RWPE1 (cell line): ENCODE measurements at regions not wholly inside any gene's neighbourhood (a gene's known extent, or its start where the extent isn't known, plus 50 kb on each side); places are given as distances from the start of the nearest gene placed in this dataset.
"Not testable (repeated sequence)": the region's sequence is repeated elsewhere in the genome, so short reads cannot be mapped to it uniquely, and the experiment has no call there.

Experiments
- CTCF ChIA-PET: fragments of 350-600 bp; sonication (Branson Sonifier 250); formaldehyde crosslinking; extraction: SDS; loops from one replicate; lab custom pipeline; 2021; lab: Yijun Ruan, JAX
- POLR2A ChIA-PET: fragments of 400-600 bp; formaldehyde crosslinking; extraction: SDS; loops from one replicate; lab custom pipeline; 2020; ENCODE audit warnings: antibody characterized with exemption; ENCODE audit not compliant: low non-redundant PET; lab: Yijun Ruan, JAX
- DNase-seq: peaks from one replicate; pipeline ENCODE4 v3.0.0; 2012; ENCODE audit warnings: low spot score
- H3K27ac ChIP-seq: fragments of 450-650 bp; 2 replicates; pipeline ENCODE4 v1.5.1; 2017
- TF ChIP-seq, protein P1 (sequence below): fragments of 450-650 bp; conservative IDR thresholded peaks from 2 replicates; pipeline ENCODE4 v1.5.1; 2017; ENCODE audit warnings: low read depth, mild to moderate bottlenecking

DNA sequence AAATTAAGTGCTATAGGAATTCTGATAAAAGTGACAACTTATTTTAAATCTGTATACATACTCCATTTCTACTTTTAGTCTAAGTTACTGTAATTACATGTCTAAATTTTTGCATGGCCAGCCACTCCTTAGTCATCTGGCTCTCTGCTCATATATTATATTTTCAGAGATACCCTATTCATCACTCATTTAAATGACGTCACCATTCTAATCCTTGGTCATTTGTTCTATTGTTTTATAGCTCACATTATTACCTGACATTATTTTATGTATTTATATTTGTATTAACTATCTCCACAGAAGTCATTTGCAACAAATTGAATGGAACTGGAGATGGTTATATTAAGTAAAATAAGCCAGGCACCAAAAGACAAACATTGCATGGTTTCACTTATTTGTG is 179.6 kb upstream of the CXorf51A start:
- ChIA-PET CTCF (no interaction called here), POLR2A (no interaction called here)
- no peak overlapping the region for H3K27ac ChIP-seq
- TF ChIP-seq, protein P1, sequence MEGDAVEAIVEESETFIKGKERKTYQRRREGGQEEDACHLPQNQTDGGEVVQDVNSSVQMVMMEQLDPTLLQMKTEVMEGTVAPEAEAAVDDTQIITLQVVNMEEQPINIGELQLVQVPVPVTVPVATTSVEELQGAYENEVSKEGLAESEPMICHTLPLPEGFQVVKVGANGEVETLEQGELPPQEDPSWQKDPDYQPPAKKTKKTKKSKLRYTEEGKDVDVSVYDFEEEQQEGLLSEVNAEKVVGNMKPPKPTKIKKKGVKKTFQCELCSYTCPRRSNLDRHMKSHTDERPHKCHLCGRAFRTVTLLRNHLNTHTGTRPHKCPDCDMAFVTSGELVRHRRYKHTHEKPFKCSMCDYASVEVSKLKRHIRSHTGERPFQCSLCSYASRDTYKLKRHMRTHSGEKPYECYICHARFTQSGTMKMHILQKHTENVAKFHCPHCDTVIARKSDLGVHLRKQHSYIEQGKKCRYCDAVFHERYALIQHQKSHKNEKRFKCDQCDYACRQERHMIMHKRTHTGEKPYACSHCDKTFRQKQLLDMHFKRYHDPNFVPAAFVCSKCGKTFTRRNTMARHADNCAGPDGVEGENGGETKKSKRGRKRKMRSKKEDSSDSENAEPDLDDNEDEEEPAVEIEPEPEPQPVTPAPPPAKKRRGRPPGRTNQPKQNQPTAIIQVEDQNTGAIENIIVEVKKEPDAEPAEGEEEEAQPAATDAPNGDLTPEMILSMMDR = no peak
- DNase-seq = no peak

DNA sequence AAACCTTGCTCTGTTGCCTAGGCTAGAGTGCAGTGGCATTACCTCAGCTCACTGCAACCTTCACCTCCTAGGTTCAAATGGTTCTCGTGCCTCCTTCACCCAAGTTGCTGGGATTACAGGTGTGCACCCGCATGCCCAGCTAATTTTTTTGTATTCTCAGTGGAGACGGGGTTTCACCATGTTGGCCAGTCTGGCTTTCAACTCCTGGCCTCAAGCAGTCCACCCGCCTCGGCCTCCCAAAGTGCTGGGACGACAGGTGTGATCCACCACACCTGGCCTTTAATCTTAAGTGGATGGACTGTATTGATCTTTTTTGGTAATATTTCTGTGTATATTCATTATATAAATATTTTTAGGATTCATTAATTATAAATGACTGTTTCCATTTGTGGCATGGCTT is 158.7 kb upstream of the CXorf51A start:
- H3K27ac ChIP-seq = no peak overlapping the region
- no peak for DNase-seq
- ChIA-PET CTCF (no interaction called here), POLR2A (no interaction called here)
- TF ChIP-seq, protein P1 = no peak

DNA sequence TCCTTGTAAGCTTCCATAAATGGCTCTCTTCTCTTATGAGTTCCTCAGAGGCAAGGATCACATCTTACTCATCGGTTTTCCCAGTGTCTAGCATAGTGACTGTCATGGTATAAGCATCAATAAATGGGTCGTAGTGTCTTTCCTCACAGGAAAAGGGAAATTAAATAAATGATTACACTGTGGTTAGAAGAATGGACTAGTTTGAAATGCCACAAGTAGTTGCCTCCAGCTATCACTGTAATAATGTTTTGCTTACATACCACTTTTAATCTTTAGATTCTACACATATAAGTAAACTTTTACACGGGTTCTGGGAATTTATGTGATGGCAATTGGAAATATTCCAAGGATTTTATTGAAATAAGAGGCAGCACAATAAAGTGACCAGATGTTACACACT is 152.8 kb upstream of the CXorf51A start:
- DNase-seq = no peak
- ChIA-PET CTCF (no interaction called here), POLR2A (no interaction called here)

DNA sequence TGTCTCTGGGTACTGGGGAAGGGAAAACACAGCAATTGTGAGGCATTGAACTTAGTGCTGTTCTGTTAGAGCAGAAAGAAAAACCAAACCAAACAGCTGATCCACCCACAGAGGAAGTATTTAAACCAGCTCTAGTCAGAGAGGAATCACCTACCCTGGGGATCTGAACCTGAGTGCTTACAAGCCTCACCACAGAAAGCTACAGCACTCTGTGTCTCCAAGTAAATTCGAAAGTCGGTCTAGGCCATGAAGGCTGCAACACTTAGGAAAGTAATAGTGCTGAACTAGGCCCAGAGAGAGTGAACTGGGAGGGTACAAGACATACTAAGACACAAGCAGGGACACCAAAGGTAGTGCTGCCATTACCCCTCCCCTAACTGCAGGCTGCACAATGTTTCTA is 142.2 kb upstream of the CXorf51A start:
- DNase-seq = no peak
- POLR2A ChIA-PET = no interaction called here

More for the DNA sequence above, 152.8 kb upstream of the CXorf51A start:
- H3K27ac ChIP-seq = no peak overlapping the region
- TF ChIP-seq, protein P1 = no peak

DNA sequence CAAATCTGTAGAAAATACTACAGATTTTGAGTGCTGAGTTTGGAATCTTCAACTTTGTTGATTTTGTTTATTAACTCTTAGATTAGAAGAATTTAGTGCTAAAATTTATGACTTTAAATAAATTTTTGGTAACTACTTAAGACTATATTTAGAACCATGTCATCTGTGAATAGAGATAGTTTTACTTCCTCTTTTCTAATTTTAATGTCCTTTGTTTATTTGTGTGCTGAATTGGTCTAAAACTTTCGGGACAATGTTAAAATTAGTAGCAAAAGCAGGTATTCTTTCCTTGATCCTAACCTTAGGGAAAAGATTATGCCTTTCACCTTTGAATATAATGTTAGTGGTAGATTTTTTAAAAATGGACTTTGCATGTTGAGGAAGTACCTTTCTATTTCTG is 119.7 kb upstream of the CXorf51A start:
- ChIA-PET CTCF (no interaction called here), POLR2A (no interaction called here)
- H3K27ac ChIP-seq = no peak overlapping the region
- no peak for DNase-seq
- TF ChIP-seq, protein P1 = no peak

More for the DNA sequence above, 142.2 kb upstream of the CXorf51A start:
- CTCF ChIA-PET = no interaction called here
- no peak overlapping the region for H3K27ac ChIP-seq
- TF ChIP-seq, protein P1 = no peak

DNA sequence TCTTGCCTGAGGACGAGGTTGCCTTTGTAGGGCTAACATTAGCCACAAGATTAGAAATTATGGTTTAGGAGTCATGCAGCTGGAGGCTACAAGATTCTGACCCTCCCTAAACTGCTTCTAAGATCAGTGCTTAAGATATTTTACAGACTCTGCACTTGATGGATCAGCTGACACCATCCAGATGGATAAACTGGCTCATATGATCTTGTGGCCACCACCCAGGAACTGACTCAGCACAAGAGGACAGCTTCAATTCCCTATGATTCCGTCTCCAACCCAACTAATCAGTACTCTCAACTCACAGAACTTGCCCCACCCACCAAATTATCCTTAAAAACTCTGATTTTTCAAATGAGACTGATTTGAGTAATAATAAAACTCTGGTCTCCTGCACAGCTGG is 118.5 kb upstream of the CXorf51A start:
- DNase-seq, H3K27ac ChIP-seq, POLR2A ChIA-PET, CTCF ChIA-PET: not testable (repeated sequence)

DNA sequence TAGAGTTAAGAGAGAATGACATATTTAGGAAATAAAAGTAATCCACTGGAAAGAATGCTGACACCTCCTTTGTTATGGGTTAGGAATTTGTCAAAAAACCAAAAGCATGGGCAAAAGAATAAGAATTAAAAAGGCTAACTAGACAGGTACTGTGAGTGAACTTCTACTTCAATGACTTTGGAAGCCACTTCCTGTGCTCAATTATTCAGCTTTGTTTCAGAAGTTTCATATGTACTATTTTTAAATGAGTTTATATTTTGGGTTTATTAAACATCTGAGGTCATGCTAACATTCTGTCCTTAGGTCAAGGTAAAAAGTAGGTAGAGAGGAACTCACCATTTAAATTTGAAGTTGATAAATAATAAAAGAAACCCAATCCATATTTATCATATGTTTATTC is 106.7 kb upstream of the CXorf51A start:
- no peak for DNase-seq
- H3K27ac ChIP-seq = no peak overlapping the region
- ChIA-PET POLR2A (no interaction called here), CTCF (no interaction called here)
- TF ChIP-seq, protein P1 = no peak
